GM12878 (cell line): ENCODE measurements at regions not wholly inside any gene's neighbourhood (a gene's known extent, or its start where the extent isn't known, plus 50 kb on each side); places are given as distances from the start of the nearest gene placed in this dataset.

Experiments used
- CREB1 ChIP-seq: IDR thresholded peaks from 2 replicates; pipeline ENCODE4 v1.6.1; 2012; ENCODE audit warnings: low read depth, mild to moderate bottlenecking, inconsistent platforms
- EZH2 ChIP-seq: IDR thresholded peaks from 2 replicates; pipeline ENCODE4 v1.6.1; 2012; ENCODE audit warnings: low read depth, mild to moderate bottlenecking, control low read depth, inconsistent platforms, low read length, borderline replicate concordance; ENCODE audit not compliant: control insufficient read depth
- FOS ChIP-seq: IDR thresholded peaks from 3 replicates; pipeline ENCODE4 v1.6.1; 2011; ENCODE audit warnings: borderline replicate concordance; ENCODE audit not compliant: insufficient read length; ENCODE audit errors: extremely low read depth
- NBN ChIP-seq: fragments of 450-650 bp; IDR thresholded peaks from 2 replicates; pipeline ENCODE4 v1.6.1; 2016
- POU2F2 ChIP-seq: IDR thresholded peaks from 3 replicates; pipeline ENCODE4 v1.6.1; 2011; ENCODE audit warnings: low read depth, mild to moderate bottlenecking, low read length, borderline replicate concordance
- YY1 ChIP-seq: IDR thresholded peaks from 2 replicates; pipeline ENCODE4 v1.6.1; 2011; ENCODE audit warnings: low read depth, mild to moderate bottlenecking, low read length
- TF ChIP-seq, protein P1 (sequence below): IDR thresholded peaks from 2 replicates; pipeline ENCODE4 v1.6.1; 2012; ENCODE audit warnings: low read length, inconsistent platforms
- TF ChIP-seq, protein P2 (sequence below): IDR thresholded peaks from 2 replicates; pipeline ENCODE4 v1.6.1; 2011; ENCODE audit warnings: low read depth, mild to moderate bottlenecking, low read length, moderate library complexity, borderline replicate concordance; ENCODE audit errors: extremely low read depth
- TF ChIP-seq, protein P3 (sequence below), 3 experiments: IDR thresholded peaks in 2 of 3; conservative IDR thresholded peaks in 1 of 3; 2 replicates each; pipeline ENCODE4 v1.5.1; 2011; ENCODE audit warnings: low read depth in 3 of 3, low read length in 3 of 3, mild to moderate bottlenecking in 3 of 3, control low read depth in 2 of 3, moderate library complexity in 2 of 3, inconsistent platforms in 1 of 3, mixed read lengths in 1 of 3; ENCODE audit not compliant: control insufficient read depth in 2 of 3, insufficient read depth in 1 of 3; ENCODE audit errors: extremely low read depth in 1 of 3
- TF ChIP-seq, protein P4 (sequence below): IDR thresholded peaks from 2 replicates; pipeline ENCODE4 v1.6.1; 2011; ENCODE audit warnings: low read depth, low read length, improper control_type of control experiment, borderline replicate concordance

DNA sequence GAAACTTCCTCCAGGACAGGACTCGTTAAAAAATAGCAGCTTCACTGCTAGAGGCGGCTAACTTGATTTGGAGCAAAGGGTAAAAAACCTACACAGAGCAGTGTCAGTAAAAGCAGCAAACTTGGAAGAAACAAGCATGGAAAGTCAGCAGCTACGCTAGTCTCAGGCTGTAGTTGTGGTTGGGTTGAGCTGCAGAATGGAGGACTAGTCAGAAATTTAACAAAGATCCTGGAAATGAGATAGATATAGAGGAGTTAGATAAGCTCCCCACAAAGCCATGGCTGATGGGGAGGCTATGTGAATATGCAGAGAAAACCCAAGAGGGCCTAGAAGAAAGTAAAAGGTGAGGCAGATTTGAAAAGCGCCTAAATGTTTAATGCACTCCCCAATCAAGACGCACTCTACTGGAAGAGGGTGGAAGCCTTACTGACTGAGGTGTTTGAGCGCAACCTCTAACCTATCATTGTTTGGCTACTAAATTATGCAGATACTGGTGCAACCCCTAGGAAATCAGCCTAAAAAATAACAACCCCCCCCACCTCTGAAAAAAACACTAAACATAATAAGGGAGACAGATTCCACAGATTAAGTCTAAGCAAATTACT is 99.7 kb upstream of the TMEM168 start:
- TF ChIP-seq, protein P1, sequence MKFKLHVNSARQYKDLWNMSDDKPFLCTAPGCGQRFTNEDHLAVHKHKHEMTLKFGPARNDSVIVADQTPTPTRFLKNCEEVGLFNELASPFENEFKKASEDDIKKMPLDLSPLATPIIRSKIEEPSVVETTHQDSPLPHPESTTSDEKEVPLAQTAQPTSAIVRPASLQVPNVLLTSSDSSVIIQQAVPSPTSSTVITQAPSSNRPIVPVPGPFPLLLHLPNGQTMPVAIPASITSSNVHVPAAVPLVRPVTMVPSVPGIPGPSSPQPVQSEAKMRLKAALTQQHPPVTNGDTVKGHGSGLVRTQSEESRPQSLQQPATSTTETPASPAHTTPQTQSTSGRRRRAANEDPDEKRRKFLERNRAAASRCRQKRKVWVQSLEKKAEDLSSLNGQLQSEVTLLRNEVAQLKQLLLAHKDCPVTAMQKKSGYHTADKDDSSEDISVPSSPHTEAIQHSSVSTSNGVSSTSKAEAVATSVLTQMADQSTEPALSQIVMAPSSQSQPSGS = no peak
- TF ChIP-seq, protein P2, sequence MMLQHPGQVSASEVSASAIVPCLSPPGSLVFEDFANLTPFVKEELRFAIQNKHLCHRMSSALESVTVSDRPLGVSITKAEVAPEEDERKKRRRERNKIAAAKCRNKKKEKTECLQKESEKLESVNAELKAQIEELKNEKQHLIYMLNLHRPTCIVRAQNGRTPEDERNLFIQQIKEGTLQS = no peak
- TF ChIP-seq EZH2 = no peak
- TF ChIP-seq, protein P3, sequence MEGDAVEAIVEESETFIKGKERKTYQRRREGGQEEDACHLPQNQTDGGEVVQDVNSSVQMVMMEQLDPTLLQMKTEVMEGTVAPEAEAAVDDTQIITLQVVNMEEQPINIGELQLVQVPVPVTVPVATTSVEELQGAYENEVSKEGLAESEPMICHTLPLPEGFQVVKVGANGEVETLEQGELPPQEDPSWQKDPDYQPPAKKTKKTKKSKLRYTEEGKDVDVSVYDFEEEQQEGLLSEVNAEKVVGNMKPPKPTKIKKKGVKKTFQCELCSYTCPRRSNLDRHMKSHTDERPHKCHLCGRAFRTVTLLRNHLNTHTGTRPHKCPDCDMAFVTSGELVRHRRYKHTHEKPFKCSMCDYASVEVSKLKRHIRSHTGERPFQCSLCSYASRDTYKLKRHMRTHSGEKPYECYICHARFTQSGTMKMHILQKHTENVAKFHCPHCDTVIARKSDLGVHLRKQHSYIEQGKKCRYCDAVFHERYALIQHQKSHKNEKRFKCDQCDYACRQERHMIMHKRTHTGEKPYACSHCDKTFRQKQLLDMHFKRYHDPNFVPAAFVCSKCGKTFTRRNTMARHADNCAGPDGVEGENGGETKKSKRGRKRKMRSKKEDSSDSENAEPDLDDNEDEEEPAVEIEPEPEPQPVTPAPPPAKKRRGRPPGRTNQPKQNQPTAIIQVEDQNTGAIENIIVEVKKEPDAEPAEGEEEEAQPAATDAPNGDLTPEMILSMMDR (IDR thresholded peaks at IDR 0.05 in 2 of 3, conservative IDR thresholded peaks at IDR 0.05 in 1 of 3; ENCODE audit: control insufficient read depth in 2 of 3, extremely low read depth in 1 of 3, insufficient read depth in 1 of 3, low read depth in 3 of 3, low read length in 3 of 3) = no peak
- no peak for TF ChIP-seq POU2F2
- TF ChIP-seq NBN = no peak
- TF ChIP-seq YY1 = no peak
- no peak for TF ChIP-seq CREB1
- TF ChIP-seq FOS = no peak
- TF ChIP-seq, protein P4, sequence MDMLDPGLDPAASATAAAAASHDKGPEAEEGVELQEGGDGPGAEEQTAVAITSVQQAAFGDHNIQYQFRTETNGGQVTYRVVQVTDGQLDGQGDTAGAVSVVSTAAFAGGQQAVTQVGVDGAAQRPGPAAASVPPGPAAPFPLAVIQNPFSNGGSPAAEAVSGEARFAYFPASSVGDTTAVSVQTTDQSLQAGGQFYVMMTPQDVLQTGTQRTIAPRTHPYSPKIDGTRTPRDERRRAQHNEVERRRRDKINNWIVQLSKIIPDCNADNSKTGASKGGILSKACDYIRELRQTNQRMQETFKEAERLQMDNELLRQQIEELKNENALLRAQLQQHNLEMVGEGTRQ = no peak
